Progenitor cell of endocrine pancreas (in vitro differentiated cells): ENCODE measurements at regions not wholly inside any gene's neighbourhood (a gene's known extent, or its start where the extent isn't known, plus 50 kb on each side); places are given as distances from the start of the nearest gene placed in this dataset.

Experiments used
- DNase-seq: peaks from one replicate; pipeline ENCODE4 v3.0.0; 2021; ENCODE audit warnings: low spot score; ENCODE audit not compliant: unreplicated experiment
- H3K27ac Mint-ChIP-seq: 2 replicates; pipeline ENCODE4 v1.8.0; 2021; ENCODE audit warnings: mild to moderate bottlenecking, moderate library complexity, mixed read lengths
- H3K27me3 Mint-ChIP-seq: 2 replicates; pipeline ENCODE4 v1.8.0; 2021; ENCODE audit warnings: mixed read lengths
- H3K36me3 Mint-ChIP-seq: 2 replicates; pipeline ENCODE4 v1.8.0; 2022; ENCODE audit warnings: mixed read lengths; ENCODE audit not compliant: insufficient read depth
- H3K4me1 Mint-ChIP-seq: 2 replicates; pipeline ENCODE4 v1.8.0; 2021; ENCODE audit warnings: low read depth, mixed read lengths
- H3K4me3 Mint-ChIP-seq: 2 replicates; pipeline ENCODE4 v1.8.0; 2021; ENCODE audit warnings: low read depth, mild to moderate bottlenecking, moderate library complexity, mixed read lengths
- H3K9me3 Mint-ChIP-seq: 2 replicates; pipeline ENCODE4 v1.8.0; 2021; ENCODE audit warnings: low read depth, mixed read lengths
- TF ChIP-seq, protein P1 (sequence below): fragments of 200-600 bp; sonication (generic); IDR thresholded peaks from one replicate; pipeline ENCODE4 v1.5.0; 2021; ENCODE audit warnings: antibody characterized with exemption, mild to moderate bottlenecking; ENCODE audit not compliant: unreplicated experiment

DNA sequence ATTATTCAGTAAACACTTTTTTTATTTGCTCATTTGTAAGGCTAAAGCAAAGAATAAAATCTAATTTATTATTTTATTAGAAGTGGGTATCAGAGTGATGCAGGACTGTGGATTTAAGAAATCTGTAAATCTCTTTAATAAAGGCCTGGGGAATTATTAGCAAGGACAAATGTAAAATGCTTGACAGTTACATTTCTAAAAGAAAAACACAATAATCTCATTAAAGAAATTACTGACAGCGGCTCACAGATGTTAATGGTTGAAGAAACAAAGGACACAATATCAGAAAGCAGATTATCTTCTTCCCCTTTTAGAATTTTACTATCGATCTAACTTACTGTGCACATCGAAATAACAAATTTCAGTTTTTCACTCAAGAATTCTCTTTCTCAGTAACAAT is 262.1 kb upstream of the MEIS2 start:
- H3K4me1 Mint-ChIP-seq: no peaks in the 10 kb centered on the region
- no peaks in the 10 kb centered on the region for H3K9me3 Mint-ChIP-seq
- DNase-seq: no peak
- peaks cover 3% of the 10 kb centered on the region for H3K27me3 Mint-ChIP-seq
- no peak overlapping the region for H3K4me3 Mint-ChIP-seq
- H3K27ac Mint-ChIP-seq: no peak overlapping the region
- H3K36me3 Mint-ChIP-seq: no peaks in the 10 kb centered on the region
- TF ChIP-seq, protein P1, sequence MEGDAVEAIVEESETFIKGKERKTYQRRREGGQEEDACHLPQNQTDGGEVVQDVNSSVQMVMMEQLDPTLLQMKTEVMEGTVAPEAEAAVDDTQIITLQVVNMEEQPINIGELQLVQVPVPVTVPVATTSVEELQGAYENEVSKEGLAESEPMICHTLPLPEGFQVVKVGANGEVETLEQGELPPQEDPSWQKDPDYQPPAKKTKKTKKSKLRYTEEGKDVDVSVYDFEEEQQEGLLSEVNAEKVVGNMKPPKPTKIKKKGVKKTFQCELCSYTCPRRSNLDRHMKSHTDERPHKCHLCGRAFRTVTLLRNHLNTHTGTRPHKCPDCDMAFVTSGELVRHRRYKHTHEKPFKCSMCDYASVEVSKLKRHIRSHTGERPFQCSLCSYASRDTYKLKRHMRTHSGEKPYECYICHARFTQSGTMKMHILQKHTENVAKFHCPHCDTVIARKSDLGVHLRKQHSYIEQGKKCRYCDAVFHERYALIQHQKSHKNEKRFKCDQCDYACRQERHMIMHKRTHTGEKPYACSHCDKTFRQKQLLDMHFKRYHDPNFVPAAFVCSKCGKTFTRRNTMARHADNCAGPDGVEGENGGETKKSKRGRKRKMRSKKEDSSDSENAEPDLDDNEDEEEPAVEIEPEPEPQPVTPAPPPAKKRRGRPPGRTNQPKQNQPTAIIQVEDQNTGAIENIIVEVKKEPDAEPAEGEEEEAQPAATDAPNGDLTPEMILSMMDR: no peak

DNA sequence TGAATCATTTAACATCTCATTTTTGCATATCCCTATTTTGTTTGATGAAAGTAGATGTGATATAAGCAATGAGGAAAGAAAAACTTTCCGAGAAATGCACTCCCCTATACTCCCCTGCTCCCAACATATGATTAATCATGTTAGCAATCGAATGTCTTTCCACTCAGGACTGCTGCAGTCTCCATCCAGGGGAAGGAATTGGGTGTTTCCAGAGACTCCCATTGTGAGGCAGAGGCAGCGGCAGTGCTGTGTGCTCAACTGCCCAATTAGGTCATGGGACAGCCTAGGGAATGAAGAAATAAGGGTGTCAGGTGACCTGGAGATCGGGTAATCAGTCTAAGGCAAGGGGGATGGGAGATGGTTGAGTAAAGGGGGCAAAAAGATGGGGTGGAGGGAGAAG is 268.6 kb upstream of the MEIS2 start:
- Mint-ChIP-seq H3K36me3 (no peaks in the 10 kb centered on the region), H3K27me3 (peaks cover 4% of the 10 kb centered on the region), H3K4me1 (no peaks in the 10 kb centered on the region), H3K4me3 (no peak overlapping the region), H3K9me3 (no peaks in the 10 kb centered on the region), H3K27ac (no peak overlapping the region)
- TF ChIP-seq, protein P1: no peak
- DNase-seq: no peak

DNA sequence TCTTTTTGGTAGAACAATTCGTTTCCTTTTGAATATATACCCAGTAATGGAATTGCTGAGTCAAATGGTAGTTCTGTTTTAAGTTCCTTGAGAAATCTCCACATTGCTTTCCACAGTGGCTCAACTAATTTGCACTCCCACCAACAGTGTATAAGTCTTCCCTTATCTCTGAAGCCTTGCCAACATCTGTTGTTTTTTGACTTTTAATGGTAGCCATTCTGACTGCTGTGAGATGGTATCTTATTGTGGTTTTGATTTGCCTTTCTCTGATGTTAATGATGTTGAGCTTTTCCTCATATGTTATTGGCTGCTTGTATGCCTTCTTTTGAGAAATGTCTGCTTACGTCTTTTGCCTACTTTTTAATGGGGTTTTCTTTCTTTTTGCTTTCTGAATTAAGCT is 270.6 kb upstream of the MEIS2 start:
- no peaks in the 10 kb centered on the region for H3K36me3 Mint-ChIP-seq
- H3K27me3 Mint-ChIP-seq: peaks cover 4% of the 10 kb centered on the region
- H3K27ac Mint-ChIP-seq: no peak overlapping the region
- H3K4me1 Mint-ChIP-seq: no peaks in the 10 kb centered on the region
- no peaks in the 10 kb centered on the region for H3K9me3 Mint-ChIP-seq
- no peak overlapping the region for H3K4me3 Mint-ChIP-seq
- TF ChIP-seq, protein P1: no peak
- no peak for DNase-seq

DNA sequence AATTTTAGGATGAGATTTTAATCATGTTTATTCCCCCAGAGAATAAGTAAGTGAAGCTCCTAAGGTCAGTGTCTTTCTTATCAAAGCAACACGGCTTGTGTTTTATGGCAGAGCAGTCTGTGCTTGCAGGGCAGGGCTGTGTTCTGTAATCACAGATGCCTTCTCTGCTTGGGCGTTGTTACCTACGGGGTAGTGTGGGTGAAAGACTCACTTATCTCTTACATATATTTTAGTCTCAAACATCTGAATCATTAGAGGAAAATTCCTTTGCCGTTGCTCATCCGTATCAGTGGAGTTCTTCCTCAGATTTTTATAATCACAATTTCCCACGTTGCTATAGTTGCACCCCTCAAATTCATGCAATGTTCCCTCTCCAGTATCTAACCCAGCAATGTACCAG is 271.7 kb upstream of the MEIS2 start:
- Mint-ChIP-seq H3K27me3 (peaks cover 4% of the 10 kb centered on the region), H3K9me3 (no peaks in the 10 kb centered on the region), H3K4me3 (no peak overlapping the region), H3K4me1 (no peaks in the 10 kb centered on the region), H3K36me3 (no peaks in the 10 kb centered on the region), H3K27ac (no peak overlapping the region)
- DNase-seq: no peak
- TF ChIP-seq, protein P1: no peak

DNA sequence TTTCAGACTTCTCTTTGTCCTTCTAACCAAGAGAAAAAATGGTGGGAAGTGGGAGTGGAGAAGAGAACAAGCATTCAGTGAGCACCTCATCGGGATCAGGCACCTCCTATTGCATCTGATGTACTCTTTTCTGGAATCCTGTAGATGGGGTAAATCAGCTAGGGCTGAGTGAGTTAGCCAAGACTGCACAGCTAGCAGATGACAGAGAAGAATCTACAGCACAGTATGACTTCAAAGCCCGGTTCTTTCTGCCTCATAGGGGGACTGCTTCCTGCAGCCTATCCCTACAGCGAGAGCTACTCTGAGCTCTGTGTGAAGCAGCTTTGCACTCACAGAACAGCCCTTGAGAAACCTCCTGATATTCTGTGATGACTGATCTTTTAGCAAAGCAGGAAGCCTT is 275.2 kb upstream of the MEIS2 start:
- TF ChIP-seq, protein P1: no peak
- H3K4me3 Mint-ChIP-seq: no peak overlapping the region
- peaks cover 4% of the 10 kb centered on the region for H3K27me3 Mint-ChIP-seq
- no peak for DNase-seq
- no peak overlapping the region for H3K27ac Mint-ChIP-seq
- H3K4me1 Mint-ChIP-seq: no peaks in the 10 kb centered on the region
- no peaks in the 10 kb centered on the region for H3K36me3 Mint-ChIP-seq
- no peaks in the 10 kb centered on the region for H3K9me3 Mint-ChIP-seq

DNA sequence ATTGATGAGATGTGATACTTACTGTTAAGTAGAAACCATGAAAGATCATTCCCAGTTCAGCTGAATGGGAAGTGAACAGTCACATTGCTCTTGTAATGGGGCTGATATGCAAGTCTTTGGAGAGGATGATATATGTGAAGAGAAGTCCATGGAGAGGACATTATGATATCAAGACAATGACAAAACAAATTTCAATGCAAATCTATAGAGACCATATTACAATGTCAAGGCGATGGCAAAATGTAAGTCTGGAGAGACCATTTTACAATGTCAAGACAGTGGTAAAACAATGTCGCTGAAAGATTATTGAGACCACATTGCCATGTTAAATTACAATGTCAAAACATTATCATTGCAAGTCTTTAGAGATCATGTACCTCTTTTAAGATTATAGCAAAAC is 277.1 kb upstream of the MEIS2 start:
- DNase-seq: no peak
- peaks cover 9% of the 10 kb centered on the region for H3K27me3 Mint-ChIP-seq
- H3K9me3 Mint-ChIP-seq: peaks cover 4% of the 10 kb centered on the region
- no peak overlapping the region for H3K4me3 Mint-ChIP-seq
- H3K27ac Mint-ChIP-seq: no peak overlapping the region
- no peaks in the 10 kb centered on the region for H3K36me3 Mint-ChIP-seq
- H3K4me1 Mint-ChIP-seq: no peaks in the 10 kb centered on the region
- TF ChIP-seq, protein P1: no peak
